ENCODE measurements at regions not wholly inside any gene's neighbourhood (a gene's known extent, or its start where the extent isn't known, plus 50 kb on each side); places are given as distances from the start of the nearest gene placed in this dataset.

GRCh38 chr2:16249246-16250055 lies 309.1 kb downstream of the MYCN start:
- CTCF ChIA-PET: no interaction called here
- H3K9me3 Mint-ChIP-seq: no peaks in the 10 kb centered on the region

GRCh38 chr2:16248571-16249105 lies 308.3 kb downstream of the MYCN start:
- Histone ChIP-seq H3K4me3 (ENCODE audit: low read length) (no peak overlapping the region), H3K36me3 (ENCODE audit: insufficient read depth, low read length) (no peaks in the 10 kb centered on the region), H3K27me3 (ENCODE audit: control insufficient read depth in 1 of 2, insufficient read depth in 2 of 2, low read length in 2 of 2) (no peaks in the 10 kb centered on the region), H3K9me3 (ENCODE audit: control insufficient read depth in 1 of 2, insufficient read depth in 1 of 2, low read length in 2 of 2) (peaks cover 0 to 10% of the 10 kb centered on the region in 2 experiments), H3K4me1 (ENCODE audit: insufficient read depth, low read length) (no peaks in the 10 kb centered on the region), H3K27ac (ENCODE audit: low read depth in 1 of 2, low read length in 2 of 2) (no peak overlapping the region)
- H3K9me3 Mint-ChIP-seq: no peaks in the 10 kb centered on the region
- ChIA-PET CTCF (no interaction called here), POLR2A (no interaction called here)
- DNase-seq (no peak), ATAC-seq (ENCODE audit: poor library complexity) (no peak)
- intact Hi-C loops (cut with DNase I, micrococcal nuclease): no loop called here
- TF ChIP-seq CTCF (IDR thresholded peaks at IDR 0.05): no peak
- no peaks in the 10 kb centered on the region for H3K4me1 Mint-ChIP-seq (ENCODE audit: low read depth)
- H3K27ac Mint-ChIP-seq: no peak overlapping the region
- H3K36me3 Mint-ChIP-seq (ENCODE audit: low read depth): no peaks in the 10 kb centered on the region
- H3K27me3 Mint-ChIP-seq: no peaks in the 10 kb centered on the region
- H3K4me3 Mint-ChIP-seq: no peak overlapping the region

More at GRCh38 chr2:16249246-16250055, 309.1 kb downstream of the MYCN start:
- Histone ChIP-seq H3K9me3 (ENCODE audit: control insufficient read depth in 1 of 2, insufficient read depth in 1 of 2, low read length in 2 of 2) (peaks cover 0 to 10% of the 10 kb centered on the region in 2 experiments), H3K27me3 (ENCODE audit: control insufficient read depth in 1 of 2, insufficient read depth in 2 of 2, low read length in 2 of 2) (no peaks in the 10 kb centered on the region), H3K27ac (ENCODE audit: low read depth in 1 of 2, low read length in 2 of 2) (no peak overlapping the region), H3K4me1 (ENCODE audit: insufficient read depth, low read length) (no peaks in the 10 kb centered on the region), H3K36me3 (ENCODE audit: insufficient read depth, low read length) (no peaks in the 10 kb centered on the region), H3K4me3 (ENCODE audit: low read length) (no peak overlapping the region)
- intact Hi-C loops (cut with DNase I, micrococcal nuclease): no loop called here
- POLR2A ChIA-PET: no interaction called here
- no peaks in the 10 kb centered on the region for H3K36me3 Mint-ChIP-seq (ENCODE audit: low read depth)
- no peak overlapping the region for H3K4me3 Mint-ChIP-seq
- no peak overlapping the region for H3K27ac Mint-ChIP-seq
- TF ChIP-seq CTCF (IDR thresholded peaks at IDR 0.05): no peak
- no peak for DNase-seq
- H3K27me3 Mint-ChIP-seq: no peaks in the 10 kb centered on the region
- H3K4me1 Mint-ChIP-seq (ENCODE audit: low read depth): no peaks in the 10 kb centered on the region
- ATAC-seq (ENCODE audit: poor library complexity): no peak

GRCh38 chr2:16247326-16248122 lies 307.2 kb downstream of the MYCN start:
- no peaks in the 10 kb centered on the region for H3K4me1 ChIP-seq (ENCODE audit: insufficient read depth, low read length)
- ChIA-PET CTCF (no interaction called here), POLR2A (no interaction called here)

More at GRCh38 chr2:16247326-16248122, 307.2 kb downstream of the MYCN start:
- Histone ChIP-seq H3K27me3 (ENCODE audit: control insufficient read depth in 1 of 2, insufficient read depth in 2 of 2, low read length in 2 of 2) (no peaks in the 10 kb centered on the region), H3K27ac (ENCODE audit: low read depth in 1 of 2, low read length in 2 of 2) (no peak overlapping the region), H3K36me3 (ENCODE audit: insufficient read depth, low read length) (no peaks in the 10 kb centered on the region), H3K9me3 (ENCODE audit: control insufficient read depth in 1 of 2, insufficient read depth in 1 of 2, low read length in 2 of 2) (peaks cover 0 to 7% of the 10 kb centered on the region in 2 experiments), H3K4me3 (ENCODE audit: low read length) (no peak overlapping the region)
- DNase-seq (no peak), ATAC-seq (ENCODE audit: poor library complexity) (no peak)
- no peak overlapping the region for H3K27ac Mint-ChIP-seq
- H3K9me3 Mint-ChIP-seq: no peaks in the 10 kb centered on the region
- TF ChIP-seq CTCF (IDR thresholded peaks at IDR 0.05): no peak
- intact Hi-C loops (cut with DNase I, micrococcal nuclease): no loop called here
- no peak overlapping the region for H3K4me3 Mint-ChIP-seq
- H3K4me1 Mint-ChIP-seq (ENCODE audit: low read depth): no peaks in the 10 kb centered on the region
- no peaks in the 10 kb centered on the region for H3K36me3 Mint-ChIP-seq (ENCODE audit: low read depth)
- no peaks in the 10 kb centered on the region for H3K27me3 Mint-ChIP-seq
